GM18909 (cell line): ENCODE measurements at regions not wholly inside any gene's neighbourhood (a gene's known extent, or its start where the extent isn't known, plus 50 kb on each side); places are given as distances from the start of the nearest gene placed in this dataset.
"Not testable (repeated sequence)": the region's sequence is repeated elsewhere in the genome, so short reads cannot be mapped to it uniquely, and the experiment has no call there.

ENCODE experiments used
- ATAC-seq: cut with Tn5 transposase; IDR thresholded peaks from one replicate; pipeline ENCODE4 v1.9.1; 2021; ENCODE audit warnings: mild to moderate bottlenecking; ENCODE audit not compliant: unreplicated experiment, poor library complexity

DNA sequence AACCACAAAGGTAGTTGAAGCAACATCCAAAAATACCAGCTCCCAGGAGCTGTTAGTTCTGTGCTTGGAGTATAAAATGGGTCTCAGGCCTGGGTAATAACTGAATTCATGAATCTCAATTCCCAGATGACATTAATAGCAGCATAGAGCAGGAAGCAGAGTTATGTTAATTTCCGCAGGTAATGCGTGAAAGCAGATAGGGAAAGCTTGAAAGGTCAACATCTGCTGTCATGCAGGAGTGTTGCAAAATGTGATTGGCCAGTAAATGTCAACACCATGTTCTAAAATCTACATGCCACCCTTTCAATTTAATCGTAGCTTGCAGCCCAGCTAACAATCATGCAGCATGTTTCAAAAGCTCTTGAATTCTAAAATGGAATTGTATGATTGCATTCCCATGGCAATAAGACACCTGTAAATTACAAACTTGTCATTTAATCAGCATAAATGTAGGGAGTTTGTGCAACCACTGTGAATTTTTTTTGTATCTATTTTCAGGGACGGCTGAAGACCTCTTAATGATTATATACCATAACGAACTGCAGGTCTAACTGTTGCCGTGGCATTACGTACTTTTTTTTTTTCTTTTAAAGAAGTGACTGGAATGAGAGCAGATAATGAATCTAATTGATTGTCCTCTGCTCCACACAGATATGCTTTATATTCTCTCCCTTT lies 635.8 kb upstream of the FOXG1 start:
- ATAC-seq = no peak

DNA sequence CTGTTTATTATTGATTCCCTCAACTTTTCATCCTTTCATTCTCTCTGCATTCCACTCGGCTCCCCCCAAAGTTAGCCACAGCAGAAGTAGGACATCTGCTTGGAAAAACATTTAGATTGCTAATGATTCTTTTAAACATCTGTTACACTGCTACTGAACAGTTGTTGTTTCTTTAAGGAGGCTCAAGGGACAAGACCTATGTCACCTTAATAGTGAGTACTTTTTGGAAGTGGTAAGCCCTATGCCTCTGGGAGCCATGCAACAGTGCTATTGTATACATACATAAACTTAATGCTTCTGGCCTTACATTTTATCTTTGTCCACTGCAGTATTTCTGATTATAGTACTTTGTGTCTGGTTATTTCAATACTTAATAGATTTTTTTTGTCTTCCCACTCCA lies 628.2 kb upstream of the FOXG1 start:
- no peak for ATAC-seq

GRCh38 chr14:28141662-28142061 lies 624.9 kb upstream of the FOXG1 start:
- ATAC-seq = no peak

DNA sequence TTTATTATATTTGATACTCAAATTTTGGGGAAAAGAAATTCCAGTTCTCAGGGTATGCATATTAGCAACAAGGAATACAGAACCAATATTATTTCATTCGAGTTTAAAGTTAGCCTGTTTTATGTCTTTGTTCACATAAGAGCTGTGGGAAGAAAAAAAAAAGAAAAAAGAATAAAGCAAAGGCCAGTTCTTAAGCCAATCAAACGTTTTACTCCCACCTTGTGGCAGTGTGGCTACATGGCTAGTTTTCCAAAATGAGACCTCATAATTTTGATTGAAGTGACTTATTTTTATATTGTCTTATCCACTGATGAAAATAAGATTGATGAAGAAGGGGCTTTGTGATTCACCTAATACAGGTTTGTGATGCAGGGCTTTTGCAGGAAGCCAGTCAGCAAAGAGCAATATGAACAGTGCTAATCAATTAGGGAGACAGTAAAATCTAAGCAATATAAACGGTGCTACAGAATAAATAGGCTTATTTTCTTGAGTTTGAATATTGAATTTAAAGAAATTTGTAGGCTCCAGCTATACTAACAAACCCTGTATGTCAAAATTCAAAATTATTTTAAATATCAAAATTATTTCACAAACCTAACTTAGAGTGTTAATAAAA lies 624.1 kb upstream of the FOXG1 start:
- ATAC-seq = no peak

DNA sequence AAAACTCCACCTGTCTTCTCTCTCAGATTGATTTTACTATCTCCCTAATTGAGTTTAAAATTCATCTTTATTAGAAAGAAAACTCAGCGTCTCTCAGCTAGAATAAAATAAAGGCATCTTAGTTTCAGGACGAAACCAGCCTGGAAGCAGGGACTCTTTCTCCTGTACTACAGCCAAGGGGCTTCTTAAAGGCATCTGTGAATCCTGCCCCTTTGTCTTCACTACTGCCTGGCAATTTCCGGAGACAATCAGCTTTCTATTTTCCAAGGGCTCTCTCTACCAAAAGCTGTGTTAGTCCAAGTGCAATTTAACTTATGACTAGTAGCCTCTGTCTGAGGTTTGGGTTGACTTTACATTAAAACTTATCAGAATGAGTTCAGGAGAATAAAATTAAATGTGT lies 623.3 kb upstream of the FOXG1 start:
- ATAC-seq = no peak

DNA sequence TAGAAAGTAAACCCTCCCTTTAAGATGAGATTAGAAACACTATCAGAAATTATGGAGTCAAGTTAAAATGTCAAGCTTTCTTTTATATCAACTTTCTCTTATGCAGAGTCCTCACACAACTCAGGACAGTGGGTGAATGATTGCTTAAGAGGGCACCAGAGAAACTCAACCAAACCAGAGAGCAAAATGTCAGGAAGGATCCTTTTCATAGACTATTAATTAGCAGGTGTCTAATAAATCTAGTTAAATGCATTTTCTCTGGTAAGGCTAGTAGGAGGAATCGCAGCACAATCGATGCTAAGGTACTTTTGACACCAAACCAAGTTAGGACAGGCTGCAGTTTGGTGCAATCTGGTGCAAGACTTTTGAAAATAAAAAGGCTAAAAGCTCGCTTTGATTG lies 614.7 kb upstream of the FOXG1 start:
- ATAC-seq = no peak

- no peak for ATAC-seq
These were observed 614.0 kb upstream of the FOXG1 start for GRCh38 chr14:28152453-28153044.

DNA sequence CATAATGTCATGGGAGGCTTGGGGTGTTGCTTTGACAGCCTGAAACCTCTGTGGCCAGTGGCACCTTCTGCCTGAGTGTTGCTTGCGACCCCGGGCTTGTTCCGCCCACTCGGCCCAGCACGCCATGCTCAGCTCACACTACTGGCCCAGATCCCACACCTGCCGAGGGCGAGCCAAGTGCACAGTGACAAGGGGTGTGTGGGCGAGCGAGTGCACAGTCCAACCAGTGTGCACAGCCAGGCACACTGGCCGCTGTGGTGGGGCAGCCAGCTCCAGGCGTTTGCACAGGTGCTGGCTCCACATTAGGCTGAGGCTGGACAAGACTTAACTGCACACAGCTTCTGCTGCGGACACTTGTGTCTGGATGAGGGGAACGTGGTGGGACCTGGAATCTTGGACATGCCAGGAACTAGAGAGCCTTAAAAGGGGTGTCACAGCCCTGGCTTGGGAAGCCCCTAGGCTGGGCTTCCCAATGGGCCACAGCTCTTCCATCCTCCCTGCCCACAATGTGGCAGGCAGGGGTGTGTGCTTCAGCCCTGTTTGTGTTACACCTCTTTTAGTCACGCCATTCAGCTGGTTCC lies 609.2 kb upstream of the FOXG1 start:
- ATAC-seq = no peak

DNA sequence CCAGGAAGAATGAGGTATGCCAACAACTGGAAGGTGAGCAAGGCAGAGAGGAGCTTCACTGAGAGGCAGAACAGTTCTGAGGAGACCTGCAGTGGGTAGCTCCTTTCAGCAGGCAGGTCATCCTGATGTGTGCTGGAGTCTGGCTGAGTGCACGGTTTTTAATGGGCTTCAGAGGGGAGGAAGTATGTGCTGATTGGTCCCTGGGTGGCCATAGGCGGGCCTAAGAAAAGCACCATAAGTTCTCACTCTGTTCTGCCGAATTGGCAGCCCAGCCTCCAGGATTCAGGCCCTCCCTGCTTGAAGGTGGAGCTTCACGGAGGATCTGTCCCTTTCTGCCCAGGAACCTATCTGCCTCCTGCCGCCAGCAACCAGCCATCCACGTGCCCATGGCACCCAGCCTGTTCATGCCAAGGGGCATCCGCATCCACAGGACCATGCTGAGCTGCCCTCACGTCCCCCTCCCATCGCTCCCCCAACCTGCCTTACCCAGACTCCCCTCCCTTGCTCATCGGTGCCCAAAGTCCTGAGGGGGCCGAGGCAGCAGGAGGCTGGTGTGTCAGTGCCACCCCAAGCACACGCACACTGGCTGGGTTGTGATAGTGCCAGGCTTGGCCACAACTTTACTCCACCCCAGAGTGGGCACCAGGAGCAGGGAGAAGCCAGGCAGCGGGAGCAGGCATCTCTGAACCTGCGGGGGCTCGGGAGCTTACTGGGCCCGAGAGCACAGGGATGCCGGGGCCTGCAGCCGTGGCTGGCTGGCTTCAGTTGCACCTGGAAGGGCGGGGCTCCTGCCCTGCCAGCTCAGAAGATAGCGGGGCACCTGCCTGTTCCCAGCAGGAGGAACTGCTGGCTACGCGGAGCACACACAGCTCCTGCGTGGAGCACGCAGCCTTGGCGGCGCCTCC lies 608.4 kb upstream of the FOXG1 start:
- ATAC-seq = no peak

DNA sequence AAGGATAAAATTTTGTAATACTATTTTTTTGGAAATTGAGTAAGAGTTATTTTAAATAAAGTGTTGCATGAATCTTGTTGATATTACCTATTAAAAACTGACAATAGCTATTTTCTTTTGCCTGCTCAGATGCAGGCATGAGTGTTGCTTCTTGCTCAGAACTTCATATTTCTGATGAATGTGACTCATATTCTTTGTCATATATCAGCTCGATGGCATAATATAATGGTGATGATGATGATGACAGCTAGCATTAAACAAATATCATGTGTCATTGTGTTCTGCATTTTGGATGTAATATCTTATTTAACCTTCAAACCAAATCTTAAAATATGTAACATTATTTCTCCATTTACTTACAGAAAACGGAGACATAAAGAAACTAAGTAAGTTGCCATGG lies 605.5 kb upstream of the FOXG1 start:
- ATAC-seq = no peak

DNA sequence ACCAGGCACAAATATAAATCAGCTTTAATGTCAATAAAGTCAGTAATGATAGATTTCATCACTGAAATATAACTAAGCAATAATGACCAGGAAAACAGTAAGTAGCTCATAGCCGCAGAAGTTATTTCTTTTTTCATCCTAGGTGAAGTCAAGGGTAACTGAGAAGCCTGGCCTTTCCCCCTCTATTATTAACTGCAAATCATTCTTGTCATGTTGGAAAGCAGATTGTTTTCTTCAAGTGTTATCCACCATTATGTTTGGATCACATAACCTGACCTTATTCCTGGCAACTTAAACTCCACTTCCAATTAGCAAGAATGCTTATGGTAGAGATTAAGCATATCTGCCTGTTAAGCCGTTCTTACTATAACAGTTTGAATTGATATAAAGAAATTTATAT lies 603.4 kb upstream of the FOXG1 start:
- no peak for ATAC-seq

- no peak for ATAC-seq
These were observed 602.7 kb upstream of the FOXG1 start for GRCh38 chr14:28163897-28164296.

DNA sequence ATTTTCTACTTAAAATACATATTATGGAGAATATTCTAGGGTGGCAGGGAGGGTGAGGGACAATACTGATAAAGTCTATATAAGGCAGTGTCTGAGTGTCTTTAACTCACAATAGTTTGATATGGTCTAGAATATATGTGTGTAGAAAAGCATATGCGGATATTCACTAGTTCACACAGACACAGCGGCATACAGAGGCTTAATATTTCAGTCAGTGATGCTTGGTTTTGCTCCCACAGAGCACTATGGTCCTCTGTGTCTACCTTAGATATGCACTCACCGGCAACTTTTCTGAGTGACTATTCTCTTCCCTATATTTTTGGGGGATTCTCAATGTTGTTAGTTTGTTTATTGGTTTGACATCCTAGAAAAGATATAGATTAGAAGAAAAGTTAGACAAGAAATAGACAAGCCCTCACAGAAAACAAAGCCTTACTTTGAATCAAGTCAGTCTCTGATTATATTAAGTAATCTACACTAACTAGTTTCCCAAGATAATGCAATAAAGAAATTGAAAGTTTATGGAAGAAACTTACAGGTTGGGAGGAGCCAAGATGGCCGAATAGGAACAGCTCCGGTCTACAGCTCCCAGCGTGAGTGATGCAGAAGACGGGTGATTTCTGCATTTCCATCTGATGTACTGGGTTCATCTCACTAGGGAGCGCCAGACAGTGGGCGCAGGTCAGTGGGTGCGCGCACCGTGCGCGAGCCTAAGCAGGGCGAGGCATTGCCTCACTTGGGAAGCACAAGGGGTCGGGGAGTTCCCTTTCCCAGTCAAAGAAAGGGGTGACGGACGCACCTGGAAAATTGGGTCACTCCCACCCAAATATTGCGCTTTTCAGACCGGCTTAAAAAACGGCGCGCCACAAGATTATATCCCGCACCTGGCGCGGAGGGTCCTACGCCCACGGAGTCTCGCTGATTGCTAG lies 578.4 kb upstream of the FOXG1 start:
- ATAC-seq = not testable (repeated sequence)

DNA sequence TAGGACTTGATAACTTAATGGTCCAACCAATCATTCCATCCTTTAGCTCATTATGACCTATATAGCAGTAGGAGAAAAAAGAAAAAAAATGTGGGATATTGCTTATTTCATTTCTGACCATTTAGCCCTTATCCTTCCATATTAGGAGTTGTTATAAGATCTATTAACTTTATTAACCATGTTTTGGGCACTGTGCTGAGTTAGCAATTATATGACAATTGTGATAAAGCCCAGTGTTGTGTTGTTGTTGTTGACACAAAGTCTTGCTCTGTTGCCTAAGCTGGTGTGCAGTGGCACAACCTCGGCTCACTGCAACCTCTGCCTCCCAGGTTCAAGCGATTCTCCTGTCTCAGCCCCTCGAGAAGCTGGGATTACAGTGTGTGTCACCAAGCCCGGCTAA lies 569.7 kb upstream of the FOXG1 start:
- no peak for ATAC-seq

DNA sequence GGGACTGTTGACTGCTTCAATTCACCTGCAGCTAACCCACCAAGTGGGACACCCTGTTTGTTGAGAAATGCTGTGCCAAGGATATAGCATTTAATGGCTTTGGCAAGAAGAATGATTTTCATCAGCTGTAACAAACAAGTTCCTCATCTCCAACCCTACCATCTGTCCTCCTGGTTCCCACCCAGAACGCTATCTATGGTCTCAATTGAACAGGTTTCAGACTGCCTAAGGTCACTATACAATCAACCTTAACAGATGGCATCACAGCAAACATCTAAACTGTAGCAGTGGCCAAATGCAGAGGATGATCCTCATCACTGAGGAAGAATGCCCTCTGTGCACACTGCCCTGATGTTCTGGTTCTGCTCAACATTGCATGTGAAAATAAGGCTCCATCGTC lies 546.2 kb upstream of the FOXG1 start:
- ATAC-seq = no peak

GRCh38 chr14:28240909-28241308 lies 525.7 kb upstream of the FOXG1 start:
- no peak for ATAC-seq

DNA sequence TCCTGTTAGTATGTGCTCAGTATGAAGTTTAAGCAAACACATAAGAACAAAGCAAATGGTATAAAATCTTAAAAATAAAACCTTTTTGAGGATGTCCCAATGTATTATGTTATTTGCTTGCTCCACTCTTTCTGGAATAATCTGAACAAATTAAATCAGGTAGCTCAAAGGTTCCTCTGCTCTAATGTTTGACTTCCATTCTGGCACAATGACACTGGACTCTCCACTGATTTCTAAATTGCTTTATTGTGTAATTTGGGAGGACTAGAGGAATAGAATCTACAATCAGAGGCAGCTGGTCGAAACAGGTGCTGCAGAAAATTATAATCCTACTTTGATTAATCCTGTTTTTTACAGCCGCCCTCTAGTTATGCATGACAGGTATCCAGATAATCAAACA lies 523.7 kb upstream of the FOXG1 start:
- no peak for ATAC-seq

GRCh38 chr14:28243600-28243999 lies 523.0 kb upstream of the FOXG1 start:
- ATAC-seq = no peak

DNA sequence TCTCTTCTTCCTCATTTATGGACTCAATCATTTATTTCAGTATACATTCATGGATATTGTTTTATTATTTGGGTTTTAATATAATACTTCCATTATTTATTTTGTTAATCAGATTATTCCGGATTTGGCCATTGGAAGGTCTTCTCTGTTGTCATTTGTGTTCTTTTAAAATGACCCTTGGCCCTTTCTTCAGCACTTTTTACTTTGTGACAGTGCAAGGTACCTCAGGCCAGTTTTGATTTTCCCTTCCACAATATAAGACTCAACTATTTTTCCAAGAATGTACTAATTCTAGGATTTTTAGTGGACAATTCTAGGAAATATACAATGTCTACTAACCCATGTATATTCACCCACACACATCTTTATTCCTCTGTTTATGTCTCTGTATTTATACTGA lies 521.4 kb upstream of the FOXG1 start:
- no peak for ATAC-seq

GRCh38 chr14:28247491-28247890 lies 519.1 kb upstream of the FOXG1 start:
- ATAC-seq = no peak
